SK-N-SH (cell line): ENCODE measurements at regions not wholly inside any gene's neighbourhood (a gene's known extent, or its start where the extent isn't known, plus 50 kb on each side); places are given as distances from the start of the nearest gene placed in this dataset.

Experiments
- CTCF ChIA-PET: fragments of 300-600, 350-600 bp; formaldehyde crosslinking; extraction: SDS; loops from one replicate; lab custom pipeline; 2021; lab: Yijun Ruan, JAX
- POLR2A ChIA-PET: fragments of 350-600 bp; sonication (Branson Sonifier 250); formaldehyde crosslinking; extraction: SDS; loops from one replicate; lab custom pipeline; 2020; ENCODE audit warnings: antibody characterized with exemption, inconsistent platforms; lab: Yijun Ruan, JAX
- DNase-seq: peaks from one replicate; pipeline ENCODE4 v3.0.0; 2012
- H2AFZ ChIP-seq: fragments of 200-600 bp; sonication (generic); 2 replicates; pipeline ENCODE4 v1.8.1; 2016; ENCODE audit warnings: antibody characterized with exemption, mild to moderate bottlenecking, low read depth
- H3F3A ChIP-seq: fragments of 200-600 bp; sonication (generic); replicated peaks from 2 replicates; pipeline ENCODE3; 2016; ENCODE audit warnings: antibody characterized with exemption, mild to moderate bottlenecking; ENCODE audit not compliant: insufficient read depth
- H3K27ac ChIP-seq, 2 experiments: fragments of 200-500 bp in 1 of 2; fragments of 200-600 bp in 1 of 2; sonication (Bioruptor generic) in 1 of 2; sonication (generic), shearing (Covaris generic) in 1 of 2; 2 replicates each; pipeline versions ENCODE4 v1.5.1 to v1.6.1; 2014 to 2016; ENCODE audit warnings: low read depth in 2 of 2, inconsistent platforms in 1 of 2, low read length in 1 of 2, mild to moderate bottlenecking in 1 of 2, mixed read lengths in 1 of 2
- H3K27me3 ChIP-seq: fragments of 200-600 bp; sonication (generic), shearing (Covaris generic); 2 replicates; pipeline ENCODE4 v1.6.1; 2016; ENCODE audit warnings: mixed run types; ENCODE audit not compliant: insufficient read depth
- H3K36me3 ChIP-seq, 2 experiments: fragments of 200-500 bp in 1 of 2; fragments of 200-600 bp in 1 of 2; sonication (Bioruptor generic) in 1 of 2; sonication (generic) in 1 of 2; replicated peaks in 1 of 2; 2 replicates each; pipeline versions ENCODE3 to v1.5.1; 2014 to 2016; ENCODE audit warnings: low read length in 1 of 2, mild to moderate bottlenecking in 1 of 2; ENCODE audit not compliant: insufficient read depth in 2 of 2, control insufficient read depth in 1 of 2
- H3K4me1 ChIP-seq, 2 experiments: fragments of 200-500 bp in 1 of 2; fragments of 200-600 bp in 1 of 2; sonication (Bioruptor generic) in 1 of 2; sonication (generic), shearing (Covaris generic) in 1 of 2; 2 replicates each; pipeline versions ENCODE4 v1.5.1 to v1.6.1; 2014 to 2016; ENCODE audit warnings: low read depth in 1 of 2, low read length in 1 of 2, mixed run types in 1 of 2; ENCODE audit not compliant: insufficient read depth in 2 of 2, control insufficient read depth in 1 of 2
- H3K4me2 ChIP-seq: fragments of 200-600 bp; sonication (generic), shearing (Covaris generic); 2 replicates; pipeline ENCODE4 v1.6.1; 2017; ENCODE audit warnings: mixed run types
- H3K4me3 ChIP-seq, 2 experiments: fragments of 200-500 bp in 1 of 2; fragments of 200-600 bp in 1 of 2; sonication (Bioruptor generic) in 1 of 2; sonication (generic), shearing (Covaris generic) in 1 of 2; 2 replicates each; pipeline versions ENCODE4 v1.5.1 to v1.8.1; 2014 to 2016; ENCODE audit warnings: low read depth in 2 of 2, inconsistent platforms in 1 of 2, low read length in 1 of 2, mild to moderate bottlenecking in 1 of 2, mixed read lengths in 1 of 2, moderate library complexity in 1 of 2
- H3K79me2 ChIP-seq: fragments of 200-600 bp; sonication (generic); 2 replicates; pipeline ENCODE4 v1.8.1; 2017; ENCODE audit warnings: mild to moderate bottlenecking; ENCODE audit not compliant: insufficient read depth
- H3K9ac ChIP-seq: fragments of 200-600 bp; sonication (generic); 2 replicates; pipeline ENCODE4 v1.6.1; 2017; ENCODE audit warnings: mixed run types
- H3K9me2 ChIP-seq: fragments of 200-600 bp; sonication (generic); 2 replicates; pipeline ENCODE4 v1.6.1; 2017; ENCODE audit warnings: mixed run types
- H3K9me3 ChIP-seq: fragments of 200-600 bp; sonication (generic); 2 replicates; pipeline ENCODE4 v1.6.1; 2017; ENCODE audit warnings: mixed run types, mild to moderate bottlenecking, moderate library complexity
- H4K20me1 ChIP-seq: fragments of 200-600 bp; sonication (generic); 2 replicates; pipeline ENCODE4 v1.6.1; 2017; ENCODE audit warnings: mild to moderate bottlenecking, mixed run types; ENCODE audit not compliant: insufficient read depth
- CTCF ChIP-seq: fragments of 200-600 bp; sonication (generic); IDR thresholded peaks from 2 replicates; pipeline ENCODE4 v1.6.1; 2017; ENCODE audit warnings: antibody characterized with exemption, mild to moderate bottlenecking, moderate library complexity
- EZH2phosphoT487 ChIP-seq: fragments of 200-600 bp; sonication (generic); IDR thresholded peaks from 2 replicates; pipeline ENCODE4 v1.6.1; 2017; ENCODE audit warnings: low read depth, mixed run types, mild to moderate bottlenecking, antibody characterized with exemption, moderate library complexity, borderline replicate concordance
- FOSL2 ChIP-seq: IDR thresholded peaks from 2 replicates; pipeline ENCODE4 v1.4.0; 2012; ENCODE audit warnings: low read depth, mild to moderate bottlenecking, moderate library complexity, borderline replicate concordance
- FOXJ3 ChIP-seq: sonication (generic); formaldehyde crosslinking; IDR thresholded peaks from 2 replicates; pipeline ENCODE4 v1.5.1; 2020; ENCODE audit warnings: mild to moderate bottlenecking, missing genetic modification reagents
- MEF2A ChIP-seq: IDR thresholded peaks from 2 replicates; pipeline ENCODE4 v1.4.0; 2012; ENCODE audit warnings: low read depth, borderline replicate concordance
- MXI1 ChIP-seq: IDR thresholded peaks from 2 replicates; pipeline ENCODE4 v1.6.1; 2012; ENCODE audit warnings: mild to moderate bottlenecking, low read depth, low read length, improper control_type of control experiment
- NRF1 ChIP-seq: IDR thresholded peaks from 2 replicates; pipeline ENCODE4 v1.6.1; 2012; ENCODE audit warnings: low read depth, mild to moderate bottlenecking, low read length
- PBX3 ChIP-seq: IDR thresholded peaks from 2 replicates; pipeline ENCODE4; 2012
- RAD21 ChIP-seq: IDR thresholded peaks from 2 replicates; pipeline ENCODE4 v1.6.1; 2012; ENCODE audit warnings: mild to moderate bottlenecking, low read length
- SIN3A ChIP-seq: IDR thresholded peaks from 2 replicates; pipeline ENCODE4 v1.6.1; 2012; ENCODE audit warnings: low read depth, mild to moderate bottlenecking, low read length, moderate library complexity, borderline replicate concordance
- USF2 ChIP-seq: fragments of 150-350 bp; IDR thresholded peaks from 2 replicates; pipeline ENCODE4 v1.6.1; 2017; ENCODE audit warnings: antibody characterized with exemption, low read length, low read depth, borderline replicate concordance
- YY1 ChIP-seq: IDR thresholded peaks from 2 replicates; pipeline ENCODE4 v1.4.0; 2012; ENCODE audit warnings: low read depth, mild to moderate bottlenecking
- WGBS: methylation state at CpG from one replicate; pipeline ENCODE4 v1.1.6; 2017; ENCODE audit warnings: low lambda C conversion rate; 5-methylcytosine and 5-hydroxymethylcytosine counted together

- no peak for TF ChIP-seq FOSL2
- no peak for TF ChIP-seq RAD21
- no peak for TF ChIP-seq MXI1
- no peak for TF ChIP-seq EZH2phosphoT487
- no peak for TF ChIP-seq FOXJ3 (CRISPR knock-in tag)
- no peak for TF ChIP-seq PBX3
- TF ChIP-seq YY1: no peak
- no peak for TF ChIP-seq USF2
- no peak for TF ChIP-seq NRF1
- TF ChIP-seq SIN3A: no peak
These were observed 113.1 kb upstream of the ARHGAP42 start (continued) for GRCh38 chr11:100573911-100574513.

DNA sequence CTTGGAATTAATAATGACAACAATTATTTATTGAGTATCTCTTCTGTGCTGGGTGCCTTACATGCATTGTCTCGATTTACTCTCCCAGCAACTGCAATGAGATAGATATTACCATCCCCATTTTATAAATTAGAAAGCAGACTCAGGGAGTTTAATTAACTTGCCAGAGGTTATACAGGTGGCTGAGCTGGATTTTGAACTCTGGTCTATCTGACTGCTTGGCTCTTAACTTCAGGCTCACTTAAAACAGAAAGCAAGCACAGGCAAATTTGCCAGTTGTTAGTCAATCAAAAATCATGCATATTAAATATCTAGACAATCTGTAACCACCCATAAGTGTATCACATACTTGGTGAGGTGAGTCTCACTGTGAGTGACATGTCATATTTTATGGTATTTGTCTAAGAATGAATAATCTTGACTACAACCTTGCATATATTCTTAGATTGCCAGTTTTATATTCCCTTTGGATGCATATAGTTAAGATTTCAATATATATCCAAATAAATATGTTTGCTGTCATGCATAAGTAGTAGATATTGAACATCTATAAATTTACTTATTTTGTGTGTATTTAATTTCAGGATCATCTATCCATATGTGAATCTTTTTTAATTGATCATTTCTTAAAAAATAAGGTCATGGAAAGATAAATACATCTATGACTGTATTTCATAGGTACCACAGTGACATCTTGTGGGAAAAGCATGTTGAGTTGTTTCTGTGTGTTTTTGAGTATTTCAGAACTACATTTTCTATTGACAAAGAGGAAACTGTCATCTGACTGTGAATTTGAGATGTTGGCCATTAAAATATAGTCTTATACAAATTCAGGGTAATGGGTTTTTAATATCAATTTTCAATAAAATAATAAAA is 112.0 kb upstream of the ARHGAP42 start:
- H3K27ac ChIP-seq: no peak overlapping the region
- ChIA-PET CTCF (no interaction called here), POLR2A (no interaction called here)
- no peaks in the 10 kb centered on the region for H3K4me1 ChIP-seq
- H2AFZ ChIP-seq: no peak overlapping the region
- no peaks in the 10 kb centered on the region for H3K9me3 ChIP-seq
- no peak overlapping the region for H3K4me2 ChIP-seq
- TF ChIP-seq RAD21 (0 out of 2 replicates have a peak, but pooled peaks have one; percentile 5), MEF2A (no peak), CTCF (peak; percentile 55)
- no peaks in the 10 kb centered on the region for H3K36me3 ChIP-seq
- WGBS: 0% methylated on average over 1 of the region's 1 CpG
- peaks cover 12% of the 10 kb centered on the region; the same call in 1 of the 2 replicates for H3K27me3 ChIP-seq
- no peaks in the 10 kb centered on the region for H3K79me2 ChIP-seq
- H3K9me2 ChIP-seq: no peaks in the 10 kb centered on the region
- H4K20me1 ChIP-seq: no peaks in the 10 kb centered on the region
- no peak overlapping the region for H3K9ac ChIP-seq
- H3K4me3 ChIP-seq: no peak overlapping the region
- no peak for DNase-seq
- no peaks in the 10 kb centered on the region for H3F3A ChIP-seq
